Kidney (tissue), 13 donors: ENCODE measurements at regions not wholly inside any gene's neighbourhood (a gene's known extent, or its start where the extent isn't known, plus 50 kb on each side); places are given as distances from the start of the nearest gene placed in this dataset.

Experiments
- DNase-seq, 5 donors: peaks; one replicate each; pipeline ENCODE4 v3.0.0-alpha.2; 2013 to 2020
- FAIRE-seq: peaks from 2 replicates; lab custom pipeline; 2012; peaks lifted over from hg19 to GRCh38; lab: Jason Lieb, UNC
- H3K27ac ChIP-seq, 2 donors: one replicate each; pipeline ENCODE4 v1.7.0; 2013; ENCODE audit warnings: low read depth in 2 of 2, low read length in 2 of 2, inconsistent platforms in 1 of 2
- H3K27me3 ChIP-seq: one replicate; pipeline ENCODE4 v1.7.1; 2013; ENCODE audit warnings: low read length, inconsistent platforms; ENCODE audit not compliant: control insufficient read depth, insufficient read depth
- H3K36me3 ChIP-seq, 3 donors: one replicate each; pipeline versions ENCODE4 v1.7.0 to v1.7.1; 2013; ENCODE audit warnings: low read length in 3 of 3, control low read depth in 1 of 3, inconsistent platforms in 1 of 3; ENCODE audit not compliant: insufficient read depth in 3 of 3, control insufficient read depth in 2 of 3
- H3K4me1 ChIP-seq, 3 donors: one replicate each; pipeline versions ENCODE4 v1.7.0 to v1.7.1; 2013; ENCODE audit warnings: low read length in 3 of 3, inconsistent platforms in 1 of 3, low read depth in 1 of 3; ENCODE audit not compliant: control insufficient read depth in 2 of 3, insufficient read depth in 2 of 3
- H3K4me3 ChIP-seq, 3 donors: one replicate each; pipeline versions ENCODE4 v1.7.0 to v1.8.1; 2013; ENCODE audit warnings: low read length in 3 of 3, control low read depth in 1 of 3, inconsistent platforms in 1 of 3
- H3K9ac ChIP-seq, 3 donors: one replicate each; pipeline versions ENCODE4 v1.7.0 to v1.7.1; 2013; ENCODE audit warnings: low read length in 3 of 3, control low read depth in 1 of 3, inconsistent platforms in 1 of 3
- H3K9me3 ChIP-seq, 3 donors: one replicate each; pipeline versions ENCODE4 v1.7.0 to v1.7.1; 2013; ENCODE audit warnings: low read length in 3 of 3, control low read depth in 1 of 3, inconsistent platforms in 1 of 3; ENCODE audit not compliant: control insufficient read depth in 2 of 3, insufficient read depth in 1 of 3
- CTCF ChIP-seq: IDR thresholded peaks from 3 replicates; pipeline ENCODE4 v1.5.1; 2012; ENCODE audit warnings: mild to moderate bottlenecking, moderate library complexity, borderline replicate concordance; ENCODE audit not compliant: insufficient read depth; ENCODE audit errors: extremely low read depth
- intact Hi-C: fragments of 100-400 bp; cut with DNase I; formaldehyde crosslinking; loops from one replicate; pipeline ENCODE4 v1.11.1; 2022
- donor health status: control.
- donor health status: control.
- donor health status: control.
- donor health status: control.
- donor health status: control.
- donor health status: DM: yes; HTN: yes; CAD: no.
- donor health status: Normal renal cell carcinoma (clear cell type).

- no peak overlapping the region for H3K9ac ChIP-seq
- H3K9me3 ChIP-seq: peaks cover 0 to 2% (median 0%) of the 10 kb centered on the region in 3 donors
- peaks cover 0 to 5% (median 0%) of the 10 kb centered on the region in 3 donors for H3K4me1 ChIP-seq
- H3K4me3 ChIP-seq: no peak overlapping the region
- intact Hi-C loops: loop anchor here (10.0 kb wide), 1 partner anchor 62 kb away; no protein-coding TSS in a partner anchor
- no peak overlapping the region for H3K27ac ChIP-seq
- TF ChIP-seq CTCF: no peak
- DNase-seq (no peak), FAIRE-seq (no peak)
- H3K36me3 ChIP-seq: no peaks in the 10 kb centered on the region
- H3K27me3 ChIP-seq: no peaks in the 10 kb centered on the region
Observed at GRCh38 chr15:95302809-95303208, 1027.7 kb upstream of the NR2F2 start.

DNA sequence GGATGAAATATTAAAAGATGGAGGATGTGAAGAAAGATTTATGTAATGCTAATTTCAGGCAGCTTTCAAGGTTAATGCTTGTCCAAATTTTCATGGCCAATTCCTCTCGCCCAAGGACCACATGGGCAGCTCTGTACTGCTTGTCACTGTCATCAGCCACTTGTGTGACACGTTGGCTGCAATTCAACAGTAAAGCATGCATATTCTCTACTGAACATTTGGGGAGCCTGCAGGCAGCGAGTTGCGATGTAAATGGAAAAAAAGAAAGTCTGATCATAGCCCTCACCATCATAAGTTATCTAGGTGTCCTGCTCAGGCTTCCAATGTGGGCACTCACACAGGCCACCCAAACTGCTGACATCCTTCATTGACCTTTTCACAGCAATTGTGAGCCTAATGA lies 1026.8 kb upstream of the NR2F2 start:
- no peak overlapping the region for H3K4me3 ChIP-seq
- no peak overlapping the region for H3K9ac ChIP-seq
- intact Hi-C loops: loop anchor here (10.0 kb wide), 1 partner anchor 61 kb away; no protein-coding TSS in a partner anchor
- H3K4me1 ChIP-seq: peaks cover 0 to 5% (median 0%) of the 10 kb centered on the region in 3 donors
- FAIRE-seq (no peak), DNase-seq (no peak)
- H3K27me3 ChIP-seq: no peaks in the 10 kb centered on the region
- H3K9me3 ChIP-seq: peaks cover 0 to 2% (median 0%) of the 10 kb centered on the region in 3 donors
- peak overlapping the region; percentile 29 to 54 for H3K27ac ChIP-seq
- no peak for TF ChIP-seq CTCF
- H3K36me3 ChIP-seq: no peaks in the 10 kb centered on the region

GRCh38 chr15:95304151-95304946 lies 1026.2 kb upstream of the NR2F2 start:
- Histone ChIP-seq H3K27ac (peak overlapping the region; percentile 54 to 65), H3K9ac (peak overlapping the region in 1 of 3 donors; percentile 23), H3K36me3 (no peaks in the 10 kb centered on the region), H3K4me1 (peaks cover 0 to 5% (median 0%) of the 10 kb centered on the region in 3 donors), H3K9me3 (peaks cover 0 to 2% (median 0%) of the 10 kb centered on the region in 3 donors), H3K4me3 (peak overlapping the region in 1 of 3 donors; percentile 12), H3K27me3 (no peaks in the 10 kb centered on the region)
- TF ChIP-seq CTCF: no peak
- no peak for FAIRE-seq
- DNase-seq: peak in 3 of 5 donors; percentile 56 to 94 (median 79)
- intact Hi-C loops: loop anchor here (10.0 kb wide), 1 partner anchor 60 kb away; no protein-coding TSS in a partner anchor
